NCI-H446 (cell line): ENCODE measurements at regions not wholly inside any gene's neighbourhood (a gene's known extent, or its start where the extent isn't known, plus 50 kb on each side); places are given as distances from the start of the nearest gene placed in this dataset.

Experiments
- DNase-seq, 2 experiments: peaks; one replicate each; lab custom pipeline; 2025; lab: John Stamatoyannopoulos, UW

DNA sequence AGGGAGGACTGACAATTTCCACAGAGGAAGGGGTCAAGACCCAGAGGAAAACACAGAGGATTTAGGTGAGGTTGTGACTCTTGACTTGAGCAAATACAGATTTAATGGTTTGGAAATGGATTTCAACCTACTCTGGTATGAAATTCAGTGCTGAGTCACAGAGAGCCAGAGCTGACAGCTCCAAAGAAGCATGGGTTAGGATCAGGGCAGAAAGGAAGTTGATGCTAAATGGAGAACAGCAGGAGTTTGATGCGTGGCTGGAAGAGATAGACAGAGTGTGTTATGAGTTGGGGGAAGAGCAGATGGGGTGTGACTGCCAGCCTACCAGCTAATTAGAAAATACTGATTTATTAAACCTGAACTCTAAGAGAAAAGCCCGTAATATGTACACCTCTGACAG, 272.6 kb downstream of the FOXG1 start:
- DNase-seq, result peak in 1 of 2 experiments; percentile 36

DNA sequence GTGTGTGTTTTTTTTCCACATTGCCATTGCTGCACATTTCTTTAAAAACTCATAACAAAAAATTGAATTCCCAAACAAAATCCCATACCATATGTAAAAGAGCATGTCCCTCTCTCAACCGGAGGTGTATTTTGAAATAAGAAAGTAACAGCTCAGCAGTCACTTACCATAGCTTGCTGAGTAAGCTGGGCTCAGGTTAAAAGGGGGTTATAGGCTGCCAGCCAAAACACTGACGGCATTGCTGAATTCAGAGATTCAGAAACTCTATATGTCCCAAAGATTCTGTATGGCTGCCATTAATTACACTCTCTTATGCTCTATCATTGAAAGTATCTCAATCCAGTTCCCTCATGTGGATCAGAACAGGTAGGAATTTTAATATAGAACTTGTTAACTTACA, 276.0 kb downstream of the FOXG1 start:
- no peak for DNase-seq

DNA sequence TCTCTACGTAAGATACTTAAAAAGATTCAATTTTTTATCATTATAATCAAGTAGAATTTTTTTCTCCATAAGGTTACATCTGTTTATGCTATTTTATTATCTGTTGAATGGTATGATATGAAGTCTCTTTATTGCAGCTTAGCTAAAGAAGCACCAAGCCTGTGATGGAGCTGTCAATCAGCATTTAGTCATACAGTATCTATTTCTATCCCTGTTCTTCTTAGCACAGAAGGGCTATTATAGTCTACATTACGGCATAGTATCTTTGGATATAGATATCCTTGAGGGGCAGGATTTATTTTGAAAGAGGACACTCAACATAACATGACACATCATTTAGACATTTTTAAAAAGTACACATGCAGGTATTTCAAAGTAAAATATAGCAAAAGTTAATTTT, 277.1 kb downstream of the FOXG1 start:
- DNase-seq, result no peak

DNA sequence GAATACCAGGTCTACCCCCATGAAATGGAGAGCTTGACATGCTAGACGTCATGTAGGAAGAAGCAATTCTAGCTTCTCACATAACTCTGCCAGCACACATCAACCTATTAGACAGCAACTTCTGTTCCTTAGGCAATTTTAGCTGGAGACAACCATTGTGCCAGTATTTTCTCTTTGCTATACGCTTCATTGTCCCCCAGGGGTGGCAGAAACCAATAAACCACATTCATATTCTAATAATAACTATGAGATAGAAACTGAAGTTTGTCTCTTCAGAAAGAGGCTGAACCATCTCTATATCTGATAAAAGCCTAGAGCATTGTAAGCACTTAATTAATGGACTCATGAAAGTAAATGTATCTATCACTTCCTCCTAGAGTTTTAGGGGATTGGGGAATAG, 278.6 kb downstream of the FOXG1 start:
- DNase-seq, result no peak

DNA sequence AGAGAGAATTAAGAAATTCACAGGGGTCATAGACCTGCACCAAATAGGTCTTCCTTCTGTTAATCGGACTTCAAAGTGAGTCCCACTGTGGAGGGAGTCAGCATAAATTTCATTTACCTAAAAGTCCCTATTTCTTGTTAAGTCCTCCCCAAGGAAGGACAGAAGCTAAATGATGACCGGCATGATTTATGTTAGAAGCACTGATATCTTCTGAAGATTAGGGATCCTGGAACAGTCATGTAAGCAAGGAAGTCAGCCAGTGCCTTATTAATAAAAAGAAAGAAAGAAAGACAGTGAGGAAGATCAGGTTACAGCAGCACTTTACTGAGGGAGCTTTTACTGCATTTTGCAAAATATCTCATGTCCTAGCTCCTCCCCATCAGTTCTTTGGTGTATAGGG, 287.5 kb downstream of the FOXG1 start:
- no peak for DNase-seq

DNA sequence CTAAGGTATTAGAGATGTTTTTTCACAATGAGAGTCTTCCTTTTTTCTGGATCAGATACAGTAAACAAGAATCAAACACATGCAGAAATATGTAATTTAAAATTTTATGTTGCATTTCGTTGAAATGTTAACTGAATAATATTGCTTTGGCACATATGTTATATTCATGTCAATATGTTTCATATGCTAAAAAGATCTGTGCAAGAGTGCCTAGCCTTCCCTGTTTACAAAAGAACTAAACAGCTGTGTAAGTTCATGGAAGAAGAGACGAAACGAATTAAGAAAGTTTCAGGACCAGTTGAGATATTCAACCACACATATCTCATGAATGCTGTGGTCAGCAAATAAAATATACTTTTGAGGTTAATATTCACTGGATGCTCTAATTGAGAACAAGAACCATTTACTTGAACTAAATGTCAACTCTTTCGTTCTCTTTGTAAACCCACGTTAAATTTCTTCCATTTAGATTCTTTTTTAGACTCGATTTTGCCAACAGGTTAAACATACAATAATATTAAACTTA, 289.5 kb downstream of the FOXG1 start:
- DNase-seq, result no peak

DNA sequence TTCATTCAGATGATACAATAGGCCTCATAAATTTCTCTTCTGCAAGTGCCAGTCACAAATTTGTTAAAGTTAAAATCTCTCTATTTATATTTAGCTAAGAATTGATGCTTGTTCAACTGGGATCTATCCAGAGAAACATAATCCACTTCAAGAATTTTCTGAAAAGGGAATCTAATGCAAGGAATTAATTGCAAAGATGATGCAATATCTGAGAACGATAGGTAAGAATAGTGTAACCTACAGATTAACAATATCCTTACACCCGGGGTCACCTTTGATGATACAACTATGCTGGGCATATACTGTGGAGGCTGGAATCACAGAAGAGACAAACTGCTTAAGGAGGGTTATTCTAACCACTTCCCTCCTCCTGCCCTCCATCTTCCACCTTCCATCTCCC, 295.1 kb downstream of the FOXG1 start:
- DNase-seq, result no peak

DNA sequence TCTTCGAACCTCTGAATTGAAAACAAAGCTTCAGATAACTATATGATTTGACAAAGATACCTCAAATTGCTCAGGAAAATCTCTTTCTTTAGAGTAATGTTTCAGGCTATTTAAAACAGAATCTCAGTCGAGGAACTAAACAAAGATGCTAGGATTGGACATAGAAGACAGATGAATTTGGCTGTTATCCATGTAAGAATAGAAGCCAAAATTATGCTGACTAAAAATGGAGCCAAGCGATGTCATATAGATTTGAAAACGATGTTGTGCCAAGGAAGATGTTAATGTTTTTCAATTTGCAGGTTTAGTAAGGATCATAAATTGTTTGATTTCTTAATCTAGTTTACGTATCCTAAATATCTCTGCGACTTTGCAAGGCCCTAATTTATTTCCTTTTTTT, 295.9 kb downstream of the FOXG1 start:
- peak; percentile 79 for DNase-seq

DNA sequence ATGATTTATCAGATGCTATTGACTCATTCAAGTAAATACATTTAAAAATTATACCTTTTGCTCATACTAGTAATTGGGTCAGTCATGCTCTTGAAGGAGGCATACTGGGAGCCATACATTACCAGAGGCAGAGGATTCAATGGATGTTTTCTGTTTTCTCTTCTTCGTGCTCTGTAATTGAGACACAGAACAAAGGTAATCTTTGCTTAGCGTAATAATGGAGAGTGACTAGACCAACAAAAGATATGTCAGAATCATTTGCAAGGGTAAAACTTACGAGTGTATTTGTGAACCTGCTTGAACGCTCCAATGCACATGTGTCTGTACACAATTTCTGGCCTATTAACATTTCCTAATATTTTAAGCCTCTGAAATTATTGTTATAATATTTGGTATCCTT, 296.4 kb downstream of the FOXG1 start:
- DNase-seq, result no peak

DNA sequence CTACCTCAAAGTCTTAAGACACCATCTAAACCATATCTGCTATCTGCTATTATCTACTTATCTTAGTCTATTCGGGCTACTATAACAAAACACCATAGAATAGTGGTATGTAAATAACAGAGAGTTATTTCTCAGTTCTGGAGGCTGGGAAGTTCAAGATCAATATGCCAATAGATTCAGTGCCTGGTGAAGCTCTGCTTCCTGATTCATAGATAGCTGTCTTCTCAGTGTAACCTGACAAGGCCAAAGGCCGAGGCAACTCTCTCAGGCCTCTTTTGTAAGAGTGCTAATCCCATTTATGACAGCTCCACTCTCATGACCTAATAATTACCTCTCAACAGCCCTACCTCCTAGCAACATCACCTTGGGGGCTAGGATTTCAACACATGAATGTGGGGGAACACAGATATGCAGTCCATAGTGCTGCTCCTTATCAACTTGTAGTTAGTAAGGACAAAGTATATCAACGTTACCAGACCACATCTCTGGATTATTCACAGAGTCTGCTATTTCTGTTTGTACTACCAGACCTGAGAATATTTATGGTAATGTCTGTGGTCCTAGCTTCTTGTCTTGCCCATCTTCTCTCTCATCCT, 297.8 kb downstream of the FOXG1 start:
- no peak for DNase-seq

DNA sequence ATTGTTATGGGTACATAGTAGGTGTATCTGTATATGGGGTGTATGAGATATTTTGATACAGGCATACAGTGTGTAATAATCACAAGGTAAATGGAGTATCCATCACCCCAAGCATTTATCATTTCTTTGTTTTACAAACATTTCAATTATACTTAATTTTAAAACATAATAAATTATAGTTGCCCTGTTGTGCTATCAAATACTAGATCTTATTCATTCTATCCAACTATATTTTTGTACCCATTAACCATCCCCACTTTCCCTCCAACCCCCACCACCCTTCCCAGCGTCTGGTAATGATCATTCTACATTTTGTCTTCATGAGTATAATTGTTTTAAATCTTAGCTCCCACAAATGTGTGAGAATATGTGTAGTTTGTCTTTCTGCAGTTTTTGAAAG, 302.6 kb downstream of the FOXG1 start:
- DNase-seq, result no peak

DNA sequence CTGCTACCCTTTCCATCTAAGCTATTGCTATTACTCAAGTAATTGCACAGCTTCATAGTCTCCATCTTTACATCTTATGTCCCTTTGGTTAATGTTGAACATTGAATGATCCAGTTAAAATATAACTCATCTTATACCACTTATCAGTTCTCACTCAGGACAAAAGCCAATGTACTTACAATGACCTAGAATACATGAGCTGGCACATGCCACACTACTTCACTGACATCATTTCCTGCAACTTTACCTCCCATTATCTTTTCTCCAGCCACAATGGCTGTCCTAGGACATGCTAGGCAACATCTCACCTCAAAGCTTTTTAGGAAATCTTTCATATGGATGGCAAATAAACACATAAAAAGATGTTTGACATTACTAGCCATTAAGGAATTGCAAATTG, 309.2 kb downstream of the FOXG1 start:
- DNase-seq, result no peak

DNA sequence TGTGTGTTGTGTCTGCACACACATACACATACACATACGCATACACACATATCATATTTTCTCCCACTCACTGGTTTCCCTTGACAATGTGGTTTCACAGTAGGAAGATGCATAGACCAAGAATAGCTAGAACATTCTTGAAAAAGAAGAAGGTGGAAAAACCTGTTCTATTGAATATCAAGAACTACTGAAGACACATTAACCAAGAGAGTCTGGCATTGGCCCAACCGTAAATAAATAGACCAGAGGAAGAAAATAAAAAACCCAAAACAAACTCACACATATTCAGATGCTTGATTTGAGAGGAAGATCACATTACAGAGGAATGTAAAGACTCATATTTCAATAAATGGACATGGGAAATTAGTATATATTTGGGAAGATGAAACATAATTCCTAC, 311.3 kb downstream of the FOXG1 start:
- no peak for DNase-seq

DNA sequence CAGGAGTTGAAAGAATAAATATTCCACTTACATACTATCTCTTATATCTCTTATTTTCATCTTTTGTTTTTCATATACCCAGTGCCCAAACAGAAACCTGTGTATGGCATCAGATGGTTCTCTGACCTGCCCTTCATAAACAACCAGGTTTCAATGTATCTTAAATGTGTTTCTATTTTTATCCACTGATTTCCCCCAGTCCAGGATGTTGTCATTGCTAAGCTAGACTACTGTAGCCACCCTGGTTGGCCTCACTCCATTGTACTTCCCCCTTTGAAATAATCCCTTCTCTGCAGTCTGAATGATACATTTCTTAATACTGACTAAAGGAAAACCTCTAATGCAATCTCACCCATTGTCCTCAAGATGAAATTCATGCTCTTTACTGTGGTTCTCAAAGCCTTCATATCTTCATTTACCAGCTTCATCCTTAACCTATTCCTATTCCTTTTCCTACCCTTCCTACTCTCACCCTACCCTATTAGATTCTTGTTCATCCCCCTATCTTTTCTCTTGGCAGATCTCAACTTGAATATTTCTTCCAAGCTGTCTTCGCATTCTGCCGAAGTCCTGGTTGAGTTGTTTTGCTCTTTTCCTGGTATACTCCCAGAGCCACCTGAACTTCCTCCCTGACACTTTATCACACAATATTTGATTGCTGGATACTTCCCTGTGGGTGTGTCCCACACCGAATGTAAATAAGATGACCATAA, 312.4 kb downstream of the FOXG1 start:
- no peak for DNase-seq

DNA sequence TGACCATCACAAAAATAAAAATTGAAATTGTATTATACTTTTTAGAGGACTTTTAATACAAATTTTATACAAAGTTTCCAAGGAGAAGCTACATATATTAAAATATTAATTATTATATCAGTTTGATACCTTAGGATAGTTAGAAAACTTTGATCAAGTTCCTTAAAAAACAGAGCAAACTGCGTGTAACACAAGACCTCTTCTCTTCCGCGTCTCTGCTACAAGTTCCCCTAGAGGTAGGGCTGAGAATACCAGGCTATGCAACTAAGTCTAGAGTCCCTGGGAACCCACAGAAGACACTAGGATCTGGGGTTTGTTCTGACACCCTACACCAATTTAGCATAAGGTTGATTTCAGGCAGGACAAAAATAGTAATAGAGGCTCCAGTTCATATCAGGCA, 319.0 kb downstream of the FOXG1 start:
- peak in 1 of 2 experiments; percentile 63 for DNase-seq

DNA sequence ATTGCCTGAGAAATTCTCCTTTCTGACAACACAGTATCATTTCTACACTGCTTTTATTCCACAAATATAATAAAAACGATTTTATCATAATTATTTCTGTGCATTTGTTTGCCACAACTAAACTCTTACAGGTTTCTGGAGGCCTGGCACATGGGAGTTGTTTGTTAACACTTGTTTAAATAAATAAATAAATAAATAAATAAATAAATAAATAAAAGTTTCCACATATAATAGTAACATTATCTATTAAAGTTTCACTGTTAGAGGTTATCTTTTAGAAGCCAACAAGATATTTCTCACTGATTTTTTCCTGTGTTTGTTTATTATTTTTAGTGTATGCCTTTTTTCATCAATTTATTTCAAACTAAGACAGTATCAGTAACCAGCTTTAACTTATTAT, 323.3 kb downstream of the FOXG1 start:
- DNase-seq, result no peak

DNA sequence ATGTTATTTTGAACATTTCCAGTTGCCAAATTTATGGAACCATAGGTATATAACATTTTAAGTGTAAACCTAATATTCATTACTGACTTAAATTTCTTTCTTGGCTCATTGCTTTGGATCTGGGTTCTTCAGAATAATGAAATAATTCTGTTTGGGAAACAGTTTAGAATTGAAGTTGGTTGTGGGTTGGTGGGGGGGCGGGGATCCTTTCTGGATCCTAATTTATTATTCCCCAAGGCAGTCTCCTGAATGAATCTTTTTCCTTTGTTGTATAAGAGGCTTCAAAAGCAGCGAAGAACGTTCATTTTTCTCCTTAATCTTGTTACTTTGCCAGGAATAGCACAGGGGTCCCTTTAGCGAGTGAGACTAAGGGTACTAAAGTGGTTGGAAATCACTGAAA, 325.5 kb downstream of the FOXG1 start:
- no peak for DNase-seq

DNA sequence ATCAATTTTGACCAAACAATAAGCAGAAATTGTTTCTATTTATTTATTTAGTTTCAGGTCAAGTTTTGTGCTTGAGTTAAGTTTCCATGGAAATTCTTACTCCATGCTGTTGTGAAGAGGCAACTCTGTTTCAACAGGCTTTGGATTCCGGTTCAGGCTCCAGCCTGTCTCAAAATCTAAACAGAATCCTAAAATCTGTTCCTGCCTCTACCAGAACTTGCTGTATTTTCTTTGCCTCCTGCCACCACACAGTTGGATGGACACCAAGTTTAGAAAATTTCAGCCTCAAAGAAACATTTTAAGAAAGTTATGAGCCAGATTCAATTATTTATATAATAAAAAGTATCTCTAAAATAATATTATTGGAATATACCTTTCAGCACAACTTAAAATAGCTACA, 330.9 kb downstream of the FOXG1 start:
- DNase-seq, result no peak

DNA sequence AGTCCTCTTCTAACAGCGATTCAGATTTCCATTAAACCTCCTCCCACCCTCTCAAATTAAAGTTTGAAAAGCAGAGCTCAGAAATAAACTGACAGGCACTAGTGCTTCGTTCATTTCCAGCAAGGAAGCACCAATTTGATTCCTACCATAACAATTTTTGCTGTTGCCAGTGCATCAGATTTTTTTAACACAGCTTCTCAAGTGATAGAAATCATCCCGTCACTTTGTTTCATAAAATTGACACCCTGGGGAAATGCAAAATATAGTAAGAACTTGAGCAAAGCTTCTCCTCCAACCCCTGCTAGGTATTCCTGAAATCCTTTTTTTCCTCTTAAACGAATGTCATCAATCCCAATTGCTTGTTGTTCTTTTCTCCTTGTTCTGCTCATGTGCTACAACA, 332.1 kb downstream of the FOXG1 start:
- DNase-seq, result no peak

DNA sequence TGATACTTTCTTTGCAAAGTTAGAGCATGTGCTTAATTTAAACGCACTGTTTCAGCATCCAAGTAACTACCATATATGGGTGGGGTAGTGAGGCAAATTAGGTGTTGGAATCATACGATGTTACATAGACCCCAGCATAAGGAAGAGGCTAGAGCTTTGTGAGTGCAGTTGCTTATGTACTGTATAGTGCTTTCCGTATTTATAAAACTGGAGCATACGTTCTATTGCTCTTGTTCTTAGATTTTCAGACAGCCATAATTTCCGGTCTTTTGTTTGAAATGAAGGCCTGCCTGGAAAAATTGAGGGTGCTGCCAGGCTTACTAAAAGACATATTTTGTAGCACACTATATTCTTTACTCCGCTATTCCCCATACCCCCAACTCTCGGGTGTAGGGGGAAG, 335.7 kb downstream of the FOXG1 start:
- peak in 1 of 2 experiments; percentile 43 for DNase-seq

DNA sequence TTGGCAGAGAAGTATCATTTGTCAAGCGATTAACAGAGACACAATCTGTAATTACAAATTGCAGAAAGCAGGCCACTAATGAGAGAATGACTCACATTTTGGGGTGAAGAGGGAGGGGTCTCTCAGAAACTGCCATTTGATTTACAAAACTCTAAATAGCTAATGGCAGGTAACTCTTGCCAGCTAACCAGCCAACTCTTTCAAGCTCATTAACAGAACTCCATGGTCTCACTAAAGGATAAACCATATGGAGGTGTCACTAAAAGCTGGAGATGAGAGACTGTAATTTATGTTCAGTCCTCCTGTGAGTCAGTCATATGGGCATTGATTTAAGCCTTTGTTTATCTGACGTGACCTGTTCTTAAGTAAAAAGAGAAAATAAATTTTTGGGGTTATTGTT, 336.4 kb downstream of the FOXG1 start:
- DNase-seq, result peak; percentile 83 to 89

DNA sequence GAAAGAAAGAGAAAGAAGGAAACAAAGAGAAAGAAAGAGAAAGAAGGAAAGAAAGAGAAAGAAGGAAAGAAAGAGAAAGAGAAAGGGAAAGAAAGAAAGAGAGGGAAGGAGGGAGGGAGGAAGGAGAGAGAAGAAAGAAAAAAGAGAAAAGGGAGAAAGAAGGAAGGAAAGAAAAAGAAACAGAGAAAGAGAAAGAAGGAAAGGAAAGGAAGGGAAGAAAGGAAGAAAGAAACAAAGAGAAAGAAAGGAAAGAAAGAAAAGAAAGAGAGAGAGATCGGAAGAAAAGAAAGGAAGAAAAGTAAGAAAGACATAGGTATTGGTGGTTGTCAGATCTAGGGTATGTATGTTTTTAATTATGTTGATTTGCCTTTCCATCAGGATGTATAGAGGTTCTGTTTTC, 342.3 kb downstream of the FOXG1 start:
- DNase-seq, result no peak

DNA sequence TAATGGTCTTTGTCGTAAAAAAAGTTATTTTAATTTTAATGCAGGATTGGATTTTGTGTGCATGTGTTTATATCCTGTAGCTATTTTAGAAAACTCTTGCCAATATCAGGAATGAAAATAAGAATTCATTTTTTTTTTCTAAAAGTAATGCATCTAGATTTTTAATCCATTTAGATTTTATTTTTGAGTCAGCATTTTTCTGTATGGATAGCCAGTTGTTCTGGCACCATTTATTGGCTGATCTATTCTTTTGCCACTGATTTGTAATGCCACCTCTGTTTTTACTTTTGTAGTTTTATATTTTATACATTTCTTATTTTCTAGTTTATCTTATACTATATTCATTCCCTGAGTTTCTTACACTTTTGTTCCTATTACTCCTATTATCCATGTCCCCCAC, 343.0 kb downstream of the FOXG1 start:
- no peak for DNase-seq

DNA sequence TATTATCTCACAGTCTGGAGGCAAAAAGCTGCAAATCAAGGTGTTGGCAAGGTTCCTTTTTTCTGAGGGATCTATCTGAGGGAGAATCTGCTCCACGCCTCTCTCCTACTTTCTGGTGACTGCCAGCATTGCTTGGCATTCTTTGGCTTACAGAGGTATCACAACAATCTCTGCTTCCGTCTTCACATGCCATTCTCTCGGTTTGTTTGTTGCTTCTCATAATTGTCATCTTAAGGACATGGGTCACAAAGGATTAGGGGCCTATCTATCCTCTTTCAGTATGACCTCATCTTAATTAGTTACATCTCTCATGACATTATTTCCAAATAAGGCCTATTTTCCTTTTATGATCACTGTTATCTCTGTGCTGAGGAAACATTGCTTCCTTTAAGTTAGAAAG, 345.0 kb downstream of the FOXG1 start:
- no peak for DNase-seq
